ENCODE measurements at regions not wholly inside any gene's neighbourhood (a gene's known extent, or its start where the extent isn't known, plus 50 kb on each side); places are given as distances from the start of the nearest gene placed in this dataset.

DNA sequence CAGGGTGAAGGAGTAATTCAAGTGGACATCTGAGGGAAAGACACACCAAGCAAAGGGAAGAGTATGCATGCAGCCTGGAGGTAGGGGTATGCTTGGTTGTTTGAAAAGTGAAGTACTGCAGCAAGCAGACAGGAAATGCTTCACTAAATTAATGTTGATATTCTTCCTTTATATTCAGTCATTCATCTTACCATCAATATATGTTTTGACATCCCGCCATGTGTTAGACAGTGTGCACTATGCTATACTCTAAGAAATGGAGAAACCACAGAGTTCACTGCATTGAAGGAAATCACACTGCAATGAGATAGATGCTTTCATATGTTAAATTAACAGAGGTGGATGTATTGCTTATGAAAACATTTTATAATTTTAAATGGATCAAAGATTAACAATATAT, 82.9 kb downstream of the HSPA13 start:
- H3K79me2 ChIP-seq (ENCODE audit: insufficient read depth, low read length): no peaks in the 10 kb centered on the region
- H3K9ac ChIP-seq (ENCODE audit: low read length): no peak overlapping the region
- no peaks in the 10 kb centered on the region for H3F3A ChIP-seq (ENCODE audit: insufficient read depth, low read length)
- H3K4me2 ChIP-seq (ENCODE audit: low read length): no peak overlapping the region
- H2AFZ ChIP-seq (ENCODE audit: low read length): no peak overlapping the region
- no peaks in the 10 kb centered on the region for H3K9me2 ChIP-seq (ENCODE audit: low read depth, low read length)
- H3K36me3 ChIP-seq (ENCODE audit: insufficient read depth, low read length): no peaks in the 10 kb centered on the region
- H4K20me1 ChIP-seq (ENCODE audit: insufficient read depth, low read length): no peaks in the 10 kb centered on the region
- no peaks in the 10 kb centered on the region for H3K9me3 ChIP-seq (ENCODE audit: low read length)
- no peaks in the 10 kb centered on the region for H3K4me1 ChIP-seq (ENCODE audit: insufficient read depth, low read length, severe bottlenecking)
- no peak overlapping the region for H3K4me3 ChIP-seq (ENCODE audit: low read depth, low read length, poor library complexity, severe bottlenecking)
- no peak overlapping the region for H3K27ac ChIP-seq (ENCODE audit: low read depth, low read length, poor library complexity, severe bottlenecking)
- TF ChIP-seq, protein P1, sequence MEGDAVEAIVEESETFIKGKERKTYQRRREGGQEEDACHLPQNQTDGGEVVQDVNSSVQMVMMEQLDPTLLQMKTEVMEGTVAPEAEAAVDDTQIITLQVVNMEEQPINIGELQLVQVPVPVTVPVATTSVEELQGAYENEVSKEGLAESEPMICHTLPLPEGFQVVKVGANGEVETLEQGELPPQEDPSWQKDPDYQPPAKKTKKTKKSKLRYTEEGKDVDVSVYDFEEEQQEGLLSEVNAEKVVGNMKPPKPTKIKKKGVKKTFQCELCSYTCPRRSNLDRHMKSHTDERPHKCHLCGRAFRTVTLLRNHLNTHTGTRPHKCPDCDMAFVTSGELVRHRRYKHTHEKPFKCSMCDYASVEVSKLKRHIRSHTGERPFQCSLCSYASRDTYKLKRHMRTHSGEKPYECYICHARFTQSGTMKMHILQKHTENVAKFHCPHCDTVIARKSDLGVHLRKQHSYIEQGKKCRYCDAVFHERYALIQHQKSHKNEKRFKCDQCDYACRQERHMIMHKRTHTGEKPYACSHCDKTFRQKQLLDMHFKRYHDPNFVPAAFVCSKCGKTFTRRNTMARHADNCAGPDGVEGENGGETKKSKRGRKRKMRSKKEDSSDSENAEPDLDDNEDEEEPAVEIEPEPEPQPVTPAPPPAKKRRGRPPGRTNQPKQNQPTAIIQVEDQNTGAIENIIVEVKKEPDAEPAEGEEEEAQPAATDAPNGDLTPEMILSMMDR (IDR thresholded peaks at IDR 0.05; ENCODE audit: low read length): no peak
- TF ChIP-seq EZH2 (IDR thresholded peaks at IDR 0.05; ENCODE audit: borderline replicate concordance, low read length): no peak
- no peaks in the 10 kb centered on the region for H3K27me3 ChIP-seq (ENCODE audit: insufficient read depth, low read length)

DNA sequence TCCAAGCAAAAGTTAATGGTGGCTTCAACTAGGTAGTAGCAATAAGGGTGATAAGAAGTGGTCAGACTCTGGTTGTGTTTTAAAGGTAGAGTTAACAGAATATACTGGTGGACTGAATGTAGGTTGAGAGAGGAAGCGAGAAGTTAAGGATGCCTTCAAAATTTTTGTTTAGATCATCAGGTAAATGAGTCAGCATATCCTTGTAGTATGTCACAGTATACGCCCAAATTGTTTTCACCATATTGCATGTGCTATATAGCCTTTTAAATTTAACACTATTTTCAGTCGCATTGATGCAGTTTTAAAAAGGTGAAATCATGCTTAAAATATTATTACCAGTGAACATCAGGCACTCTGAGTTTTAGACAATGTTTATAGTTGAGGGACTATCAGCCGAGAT, 74.6 kb downstream of the RBM11 start:
- H3K36me3 ChIP-seq (ENCODE audit: insufficient read depth, low read length): no peaks in the 10 kb centered on the region
- no peak overlapping the region for H3K4me2 ChIP-seq (ENCODE audit: low read length)
- H3K9me3 ChIP-seq (ENCODE audit: low read length): no peaks in the 10 kb centered on the region
- H3K4me1 ChIP-seq (ENCODE audit: insufficient read depth, low read length, severe bottlenecking): no peaks in the 10 kb centered on the region
- no peak overlapping the region for H3K27ac ChIP-seq (ENCODE audit: low read depth, low read length, poor library complexity, severe bottlenecking)
- no peak overlapping the region for H3K4me3 ChIP-seq (ENCODE audit: low read depth, low read length, poor library complexity, severe bottlenecking)
- H3K9me2 ChIP-seq (ENCODE audit: low read depth, low read length): no peaks in the 10 kb centered on the region
- no peak overlapping the region for H3K9ac ChIP-seq (ENCODE audit: low read length)
- H4K20me1 ChIP-seq (ENCODE audit: insufficient read depth, low read length): no peaks in the 10 kb centered on the region
- H3F3A ChIP-seq (ENCODE audit: insufficient read depth, low read length): no peaks in the 10 kb centered on the region
- H2AFZ ChIP-seq (ENCODE audit: low read length): no peak overlapping the region
- H3K79me2 ChIP-seq (ENCODE audit: insufficient read depth, low read length): no peaks in the 10 kb centered on the region
- no peak for TF ChIP-seq EZH2 (IDR thresholded peaks at IDR 0.05; ENCODE audit: borderline replicate concordance, low read length)
- TF ChIP-seq, protein P1 (IDR thresholded peaks at IDR 0.05; ENCODE audit: low read length): no peak
- no peaks in the 10 kb centered on the region for H3K27me3 ChIP-seq (ENCODE audit: insufficient read depth, low read length)

DNA sequence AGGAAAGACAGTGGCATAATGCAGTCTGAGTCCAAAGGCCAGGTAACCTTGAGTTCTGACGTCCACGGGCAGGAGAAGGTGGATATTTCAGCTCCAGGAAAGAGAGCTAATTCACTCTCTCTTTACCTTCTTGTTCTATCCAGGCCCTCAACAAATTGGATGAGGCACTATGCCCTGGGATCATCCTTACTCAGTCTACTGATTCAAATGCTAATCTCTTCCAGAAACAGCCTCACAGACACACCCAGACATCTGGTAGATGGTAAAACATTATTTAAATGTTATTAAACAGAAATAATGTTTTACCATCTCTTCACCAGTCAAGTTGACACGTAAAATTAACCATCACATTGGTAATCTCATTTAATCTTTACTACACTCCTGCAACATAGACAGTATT, 73.0 kb downstream of the RBM11 start:
- no peaks in the 10 kb centered on the region for H3K9me2 ChIP-seq (ENCODE audit: low read depth, low read length)
- no peaks in the 10 kb centered on the region for H3K27me3 ChIP-seq (ENCODE audit: insufficient read depth, low read length)
- no peak overlapping the region for H3K27ac ChIP-seq (ENCODE audit: low read depth, low read length, poor library complexity, severe bottlenecking)
- no peaks in the 10 kb centered on the region for H3K36me3 ChIP-seq (ENCODE audit: insufficient read depth, low read length)
- TF ChIP-seq, protein P1 (IDR thresholded peaks at IDR 0.05; ENCODE audit: low read length): no peak
- TF ChIP-seq EZH2 (IDR thresholded peaks at IDR 0.05; ENCODE audit: borderline replicate concordance, low read length): no peak
- H3K4me3 ChIP-seq (ENCODE audit: low read depth, low read length, poor library complexity, severe bottlenecking): no peak overlapping the region
- H3K9me3 ChIP-seq (ENCODE audit: low read length): no peaks in the 10 kb centered on the region
- no peak overlapping the region for H3K9ac ChIP-seq (ENCODE audit: low read length)
- no peak overlapping the region for H2AFZ ChIP-seq (ENCODE audit: low read length)
- no peaks in the 10 kb centered on the region for H3K79me2 ChIP-seq (ENCODE audit: insufficient read depth, low read length)
- H3K4me1 ChIP-seq (ENCODE audit: insufficient read depth, low read length, severe bottlenecking): no peaks in the 10 kb centered on the region
- H3K4me2 ChIP-seq (ENCODE audit: low read length): no peak overlapping the region
- H4K20me1 ChIP-seq (ENCODE audit: insufficient read depth, low read length): no peaks in the 10 kb centered on the region
- H3F3A ChIP-seq (ENCODE audit: insufficient read depth, low read length): no peaks in the 10 kb centered on the region

Measured in OCI-LY1 (cell line).